T-helper 1 cell treated with Interleukin-12 subunit alpha and Interleukin-12 subunit beta and Interleukin-4 antibody, amounts not matched to agents 30 μg/mL and 1 μg/mL, for 36 hours (primary cell): ENCODE measurements at regions not wholly inside any gene's neighbourhood (a gene's known extent, or its start where the extent isn't known, plus 50 kb on each side); places are given as distances from the start of the nearest gene placed in this dataset.
"Not testable (repeated sequence)": the region's sequence is repeated elsewhere in the genome, so short reads cannot be mapped to it uniquely, and the experiment has no call there.

Experiments
- H3K27ac Mint-ChIP-seq: one replicate; pipeline ENCODE4 v1.8.0; 2021; ENCODE audit warnings: mild to moderate bottlenecking, mixed read lengths
- H3K27me3 Mint-ChIP-seq: one replicate; pipeline ENCODE4 v1.8.0; 2021; ENCODE audit warnings: low read depth, mixed read lengths
- H3K36me3 Mint-ChIP-seq: one replicate; pipeline ENCODE4 v1.8.0; 2021; ENCODE audit warnings: low read depth, mixed read lengths
- H3K4me1 Mint-ChIP-seq: one replicate; pipeline ENCODE4 v1.8.0; 2021; ENCODE audit warnings: low read depth, mixed read lengths
- H3K4me3 Mint-ChIP-seq: one replicate; pipeline ENCODE4 v1.8.0; 2021; ENCODE audit warnings: mild to moderate bottlenecking, moderate library complexity, mixed read lengths
- H3K9me3 Mint-ChIP-seq: one replicate; pipeline ENCODE4 v1.8.0; 2021; ENCODE audit warnings: mixed read lengths

DNA sequence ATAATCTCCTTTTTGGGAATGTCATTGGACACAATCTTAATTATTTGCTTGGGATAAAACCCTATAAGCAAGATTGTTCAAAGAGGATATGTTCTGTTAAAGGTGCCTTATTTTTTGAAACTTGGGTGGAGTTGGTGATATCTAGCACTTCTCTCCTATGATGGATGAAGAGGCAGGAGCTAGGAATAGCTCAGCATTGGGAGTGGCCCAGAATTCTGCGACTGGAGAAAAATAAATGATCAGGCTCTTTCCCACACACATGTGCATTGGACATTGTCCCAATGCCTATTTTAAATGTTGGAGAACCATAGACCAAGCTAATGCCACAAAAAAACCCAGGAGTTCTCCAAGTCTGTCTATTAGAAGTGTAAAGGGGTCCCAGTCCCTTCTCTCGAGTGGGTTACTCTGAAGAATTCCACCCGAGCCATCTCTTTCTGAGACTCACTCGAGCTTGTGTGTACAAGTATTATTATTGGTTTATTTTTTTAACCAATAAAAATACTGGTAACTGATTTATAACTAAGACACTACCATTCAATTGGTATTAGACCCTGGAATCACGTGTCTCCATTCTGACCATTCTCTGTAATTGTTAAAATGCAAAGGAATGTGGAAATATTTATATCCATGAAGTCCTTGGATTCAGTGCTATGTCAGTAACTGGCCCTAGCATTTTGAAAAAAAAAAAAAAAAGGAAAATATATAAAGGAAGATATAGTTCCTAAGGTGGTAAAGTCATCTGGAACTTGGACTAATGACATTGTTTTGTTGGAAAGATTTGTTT, 437.5 kb upstream of the TMEM132C start:
- no peak overlapping the region for H3K4me3 Mint-ChIP-seq
- H3K9me3 Mint-ChIP-seq = peaks cover 24% of the 10 kb centered on the region
- H3K27me3 Mint-ChIP-seq = no peaks in the 10 kb centered on the region
- H3K36me3 Mint-ChIP-seq = no peaks in the 10 kb centered on the region
- H3K27ac Mint-ChIP-seq = no peak overlapping the region
- no peaks in the 10 kb centered on the region for H3K4me1 Mint-ChIP-seq

DNA sequence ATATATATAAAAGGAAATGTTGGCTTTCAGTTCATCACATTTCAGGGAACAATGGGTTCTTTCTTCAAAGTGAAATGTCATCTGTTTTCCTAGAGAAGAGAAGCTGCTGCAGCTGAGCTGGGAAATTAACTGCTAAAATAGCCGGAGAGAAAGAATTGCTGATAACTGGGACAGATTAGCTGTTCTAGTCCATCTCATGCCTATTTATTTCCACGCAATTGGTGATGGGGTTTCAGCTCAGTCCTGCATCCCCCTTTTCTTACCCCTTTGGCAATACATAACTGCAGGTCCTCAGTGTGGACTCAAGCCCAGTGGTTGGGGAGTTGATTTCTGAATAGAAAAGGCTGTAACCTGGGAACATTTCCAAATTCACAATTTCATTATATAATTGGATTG, 436.9 kb upstream of the TMEM132C start:
- peaks cover 23% of the 10 kb centered on the region for H3K9me3 Mint-ChIP-seq
- H3K4me3 Mint-ChIP-seq = no peak overlapping the region
- H3K36me3 Mint-ChIP-seq = no peaks in the 10 kb centered on the region
- H3K27ac Mint-ChIP-seq = no peak overlapping the region
- no peaks in the 10 kb centered on the region for H3K4me1 Mint-ChIP-seq
- H3K27me3 Mint-ChIP-seq = no peaks in the 10 kb centered on the region

DNA sequence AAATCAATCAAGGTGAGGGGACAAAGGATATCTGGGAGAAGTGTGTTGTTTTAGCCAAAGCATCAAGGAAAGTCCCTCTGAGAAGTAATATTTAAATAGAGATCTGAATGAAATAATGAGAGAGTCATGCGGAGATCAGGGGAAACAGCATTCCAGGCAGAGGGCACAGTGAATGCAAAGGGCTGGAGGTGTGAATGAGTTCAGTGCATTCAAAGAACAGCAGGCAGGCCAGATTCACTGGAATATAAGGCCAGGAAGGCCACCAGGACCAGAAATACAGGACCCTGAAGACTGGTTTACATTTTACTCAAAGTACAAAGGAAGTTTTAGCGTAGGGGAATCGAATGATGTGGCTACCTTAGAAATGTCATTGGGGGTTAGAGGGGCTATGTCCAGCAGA, 436.2 kb upstream of the TMEM132C start:
- Mint-ChIP-seq H3K4me1 (no peaks in the 10 kb centered on the region), H3K36me3 (no peaks in the 10 kb centered on the region), H3K27me3 (no peaks in the 10 kb centered on the region), H3K4me3 (no peak overlapping the region), H3K9me3 (peaks cover 20% of the 10 kb centered on the region), H3K27ac (no peak overlapping the region)

DNA sequence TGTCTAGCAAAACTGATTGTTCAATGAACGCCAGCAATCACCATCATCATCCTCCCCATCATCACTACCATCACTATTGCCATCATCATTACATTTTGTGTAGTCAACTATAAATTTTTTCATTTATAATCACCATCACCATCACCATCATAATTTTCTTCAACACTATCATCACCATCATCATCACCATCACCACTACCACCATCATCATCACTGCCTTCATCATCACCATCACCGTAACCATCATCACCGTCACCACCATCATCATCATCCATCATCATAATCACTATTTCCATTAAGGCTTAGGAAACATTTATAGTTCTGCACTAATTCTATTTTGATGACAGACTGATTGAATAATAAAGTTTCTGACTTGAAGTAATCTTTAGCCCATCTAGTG, 434.8 kb upstream of the TMEM132C start:
- no peaks in the 10 kb centered on the region for H3K36me3 Mint-ChIP-seq
- H3K27ac Mint-ChIP-seq = no peak overlapping the region
- no peaks in the 10 kb centered on the region for H3K27me3 Mint-ChIP-seq
- H3K4me3 Mint-ChIP-seq = no peak overlapping the region
- peaks cover 29% of the 10 kb centered on the region for H3K9me3 Mint-ChIP-seq
- no peaks in the 10 kb centered on the region for H3K4me1 Mint-ChIP-seq

DNA sequence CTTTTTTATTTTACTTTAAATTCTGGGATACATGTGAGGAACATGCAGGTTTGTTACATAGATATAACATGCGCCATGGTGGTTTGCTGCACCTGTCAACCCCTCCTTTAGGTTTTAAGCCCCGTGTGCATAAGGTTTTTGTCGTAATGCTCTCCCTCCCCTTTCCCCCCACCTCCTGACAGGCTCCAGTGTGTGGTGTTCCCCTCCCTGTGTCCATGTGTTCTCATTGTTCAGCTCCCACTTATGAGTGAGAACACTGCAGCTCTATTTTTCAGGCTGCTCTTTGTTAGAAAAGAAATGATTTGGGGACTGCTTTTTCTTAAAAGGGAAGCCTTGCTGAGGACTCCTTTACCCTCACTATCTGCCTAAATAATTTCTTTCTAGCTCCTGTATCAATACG, 430.2 kb upstream of the TMEM132C start:
- H3K4me3 Mint-ChIP-seq, H3K27ac Mint-ChIP-seq, H3K36me3 Mint-ChIP-seq, H3K4me1 Mint-ChIP-seq, H3K27me3 Mint-ChIP-seq: not testable (repeated sequence)
- peaks cover 39% of the 10 kb centered on the region for H3K9me3 Mint-ChIP-seq

DNA sequence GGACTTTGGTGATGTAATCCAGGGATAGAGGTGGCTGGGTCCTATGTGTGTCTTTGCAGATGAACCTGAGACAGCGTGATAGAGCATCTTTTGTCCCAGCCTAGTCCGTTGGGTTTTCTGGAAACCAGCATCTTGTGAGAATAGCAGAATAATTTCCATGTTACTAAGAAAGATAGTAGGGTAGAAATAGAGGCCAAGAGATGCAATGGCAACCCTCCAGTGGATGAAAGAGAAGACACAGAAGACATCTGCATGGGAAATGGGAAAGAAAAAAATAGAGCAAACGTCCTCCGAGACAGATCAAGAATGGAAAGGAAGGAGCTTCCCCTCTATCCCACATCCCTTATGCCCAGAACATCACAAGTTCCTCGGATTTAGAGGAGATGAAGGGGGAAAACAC, 409.3 kb upstream of the TMEM132C start:
- H3K9me3 Mint-ChIP-seq = peaks cover 34% of the 10 kb centered on the region
- no peak overlapping the region for H3K27ac Mint-ChIP-seq
- no peaks in the 10 kb centered on the region for H3K36me3 Mint-ChIP-seq
- no peaks in the 10 kb centered on the region for H3K4me1 Mint-ChIP-seq
- H3K4me3 Mint-ChIP-seq = no peak overlapping the region
- H3K27me3 Mint-ChIP-seq = no peaks in the 10 kb centered on the region

DNA sequence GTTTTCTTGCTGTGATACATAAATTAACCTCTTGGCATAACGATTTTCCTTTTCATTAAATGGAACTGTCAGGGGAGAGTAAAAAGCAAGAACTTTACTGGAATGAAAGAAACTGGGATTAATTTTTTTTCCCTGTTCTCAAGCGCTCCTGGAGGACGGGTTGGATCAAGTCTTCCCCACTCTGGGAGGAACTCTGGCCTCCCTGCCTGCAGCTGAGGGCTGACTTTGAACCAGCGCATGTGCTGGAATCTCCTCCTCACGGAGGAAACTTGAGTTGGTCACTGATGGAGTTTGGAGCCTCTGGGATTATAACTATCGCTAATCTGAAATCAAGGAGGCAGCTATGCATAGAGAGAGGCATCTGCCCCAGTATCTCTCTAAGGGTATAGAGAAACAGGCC, 406.4 kb upstream of the TMEM132C start:
- peaks cover 36% of the 10 kb centered on the region for H3K9me3 Mint-ChIP-seq
- H3K36me3 Mint-ChIP-seq = no peaks in the 10 kb centered on the region
- H3K4me1 Mint-ChIP-seq = no peaks in the 10 kb centered on the region
- no peak overlapping the region for H3K27ac Mint-ChIP-seq
- no peak overlapping the region for H3K4me3 Mint-ChIP-seq
- no peaks in the 10 kb centered on the region for H3K27me3 Mint-ChIP-seq

DNA sequence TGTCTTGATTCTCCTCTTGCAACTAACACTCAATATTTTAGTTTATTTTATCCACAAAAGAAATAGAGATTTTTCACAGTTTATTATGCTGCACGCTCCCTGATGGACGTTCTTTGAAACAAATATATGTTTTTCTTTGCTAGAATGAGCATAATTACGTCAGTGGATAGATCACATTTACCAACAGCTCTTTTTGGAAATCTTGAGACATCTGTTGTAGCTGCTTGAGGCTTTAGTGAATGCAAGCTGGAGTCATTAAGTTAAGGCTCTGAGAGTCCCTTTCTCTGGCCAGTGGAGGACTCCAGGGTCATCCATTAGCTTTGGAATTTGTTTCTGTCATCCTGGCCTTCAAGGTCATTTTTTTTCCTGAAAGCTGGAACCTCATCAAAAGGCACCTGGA, 405.6 kb upstream of the TMEM132C start:
- no peaks in the 10 kb centered on the region for H3K36me3 Mint-ChIP-seq
- H3K4me1 Mint-ChIP-seq = no peaks in the 10 kb centered on the region
- peaks cover 38% of the 10 kb centered on the region for H3K9me3 Mint-ChIP-seq
- no peaks in the 10 kb centered on the region for H3K27me3 Mint-ChIP-seq
- H3K27ac Mint-ChIP-seq = no peak overlapping the region
- no peak overlapping the region for H3K4me3 Mint-ChIP-seq

DNA sequence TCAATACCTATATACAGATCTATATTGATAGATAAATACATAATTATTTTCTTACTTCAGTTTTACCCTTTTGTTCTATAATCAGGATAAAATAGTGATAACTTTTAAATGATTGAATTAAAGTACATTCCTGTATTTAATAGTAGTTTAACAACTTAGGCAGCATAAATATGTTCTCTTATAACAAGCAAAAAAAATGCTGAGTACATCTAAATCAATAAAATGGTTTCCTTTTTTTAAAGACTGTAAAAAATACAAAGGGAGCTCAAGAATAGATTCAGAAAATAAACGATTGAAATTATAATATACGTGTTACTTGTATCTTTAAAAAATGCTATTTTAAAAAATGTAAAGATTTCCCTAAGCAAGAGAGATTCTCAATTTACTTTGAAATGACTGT, 393.7 kb upstream of the TMEM132C start:
- H3K27me3 Mint-ChIP-seq = no peaks in the 10 kb centered on the region
- H3K36me3 Mint-ChIP-seq = no peaks in the 10 kb centered on the region
- H3K4me3 Mint-ChIP-seq = no peak overlapping the region
- no peak overlapping the region for H3K27ac Mint-ChIP-seq
- H3K9me3 Mint-ChIP-seq = peaks cover 19% of the 10 kb centered on the region
- H3K4me1 Mint-ChIP-seq = no peaks in the 10 kb centered on the region

DNA sequence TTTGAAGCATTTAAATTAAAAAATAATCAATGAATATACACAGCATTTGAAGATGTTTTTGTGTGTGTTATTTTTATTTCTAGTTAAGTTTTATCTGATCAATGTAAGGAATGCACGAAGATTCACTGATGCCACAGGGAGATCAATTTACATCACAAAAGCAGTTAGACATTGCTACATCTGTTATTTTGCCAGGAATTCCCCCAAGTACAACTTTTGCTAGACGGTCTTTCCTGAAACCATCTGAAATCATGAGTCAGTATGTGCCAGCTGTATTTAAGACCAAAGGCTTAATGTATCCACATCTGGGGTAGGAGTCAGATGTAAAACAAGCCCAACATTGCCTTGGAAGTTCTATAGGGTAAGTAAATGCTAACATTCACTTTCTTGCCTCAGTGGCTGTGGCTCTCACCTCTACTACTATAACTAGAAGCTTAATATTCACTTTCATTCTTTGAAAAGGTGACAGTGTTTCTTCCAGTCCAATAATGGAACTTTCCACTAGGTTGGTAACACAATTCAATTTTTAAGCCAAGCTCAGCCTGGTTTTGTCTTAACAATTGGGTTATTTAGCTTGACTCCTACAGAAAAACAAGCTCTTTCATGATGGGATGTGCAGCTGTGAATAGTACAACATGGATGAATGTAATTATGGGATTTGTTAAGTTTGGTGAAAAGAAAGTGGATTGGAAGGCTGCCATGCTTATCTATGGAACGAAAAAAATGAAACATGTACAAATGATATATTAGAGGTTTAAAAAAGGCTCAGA, 385.4 kb upstream of the TMEM132C start:
- peaks cover 23% of the 10 kb centered on the region for H3K9me3 Mint-ChIP-seq
- H3K27me3 Mint-ChIP-seq = no peaks in the 10 kb centered on the region
- H3K4me1 Mint-ChIP-seq = no peaks in the 10 kb centered on the region
- H3K27ac Mint-ChIP-seq = no peak overlapping the region
- no peaks in the 10 kb centered on the region for H3K36me3 Mint-ChIP-seq
- no peak overlapping the region for H3K4me3 Mint-ChIP-seq

DNA sequence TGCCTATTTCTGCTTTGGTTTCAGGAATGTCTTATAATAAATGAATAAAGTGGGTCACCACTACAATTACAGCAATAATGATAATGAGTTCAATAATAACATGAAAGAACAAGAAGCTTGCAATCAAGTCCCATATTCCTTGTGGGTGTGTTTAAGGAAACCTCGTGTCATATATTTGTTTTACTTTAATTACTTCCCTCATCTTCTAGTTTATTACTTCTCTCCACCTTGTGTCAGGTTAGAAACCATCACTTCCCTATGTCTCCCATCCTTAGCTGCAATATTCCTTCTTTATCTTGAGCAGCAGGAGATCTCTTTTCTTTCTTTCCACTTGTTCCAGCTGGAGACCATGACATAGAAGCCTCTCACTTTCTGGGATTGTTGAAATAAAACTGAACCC, 384.0 kb upstream of the TMEM132C start:
- Mint-ChIP-seq H3K4me1 (no peaks in the 10 kb centered on the region), H3K27ac (no peak overlapping the region), H3K27me3 (no peaks in the 10 kb centered on the region), H3K9me3 (peaks cover 14% of the 10 kb centered on the region), H3K4me3 (no peak overlapping the region), H3K36me3 (no peaks in the 10 kb centered on the region)

DNA sequence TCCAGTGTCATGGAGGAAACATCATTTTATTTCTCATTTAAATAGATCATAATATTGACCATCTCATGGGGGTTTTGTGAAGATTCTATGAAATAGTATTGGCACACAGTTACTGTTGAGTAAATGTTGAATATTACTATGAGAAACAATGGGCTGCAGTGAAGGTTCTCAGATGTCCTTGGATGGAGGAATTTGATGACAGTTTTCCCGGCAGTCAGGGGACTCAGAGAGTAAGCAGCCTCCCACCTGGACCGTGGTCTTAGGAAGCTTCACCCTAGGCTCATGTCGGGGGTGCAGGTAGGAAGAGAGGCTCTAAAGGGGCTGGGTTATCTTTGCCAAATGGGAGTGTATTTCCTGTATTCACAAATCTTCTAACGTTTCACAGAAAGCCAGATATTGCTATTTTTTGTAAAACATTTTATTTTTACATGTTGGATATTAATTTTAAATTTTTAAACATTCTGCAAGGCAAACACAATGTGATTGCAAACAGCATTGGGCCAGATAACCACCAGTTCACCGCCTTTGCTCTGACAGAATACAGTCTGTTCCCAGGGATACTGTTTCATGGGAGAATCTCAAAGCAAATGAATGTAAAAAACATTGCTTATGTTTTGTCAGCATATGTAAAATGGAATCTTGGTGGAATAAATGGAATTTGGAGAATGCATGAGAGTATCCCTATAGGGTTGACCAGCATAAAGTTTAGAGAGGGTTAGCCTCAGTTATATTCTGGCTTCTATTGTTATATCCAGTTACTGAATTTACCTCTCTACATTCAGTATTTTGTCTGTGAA, 380.8 kb upstream of the TMEM132C start:
- H3K4me1 Mint-ChIP-seq = no peaks in the 10 kb centered on the region
- H3K27me3 Mint-ChIP-seq = no peaks in the 10 kb centered on the region

DNA sequence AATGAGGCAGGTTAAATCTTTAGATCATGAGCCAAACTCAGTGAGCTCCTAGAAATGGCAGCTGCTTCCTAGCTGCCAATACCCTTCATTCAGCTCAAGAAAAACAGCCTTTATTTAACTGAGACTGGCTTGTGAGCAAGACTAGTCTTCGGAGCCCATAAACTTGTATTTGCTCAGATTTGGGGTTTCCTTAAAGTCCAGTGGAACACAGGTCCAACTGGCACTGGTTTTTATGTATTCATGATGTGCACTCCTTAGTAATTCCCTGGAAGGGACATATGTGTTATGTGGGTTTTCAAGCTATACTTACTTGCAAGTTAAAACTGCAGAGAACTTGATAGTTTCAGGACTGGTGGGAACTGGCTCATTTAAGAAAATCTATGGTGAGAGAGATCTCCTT, 380.1 kb upstream of the TMEM132C start:
- H3K36me3 Mint-ChIP-seq = no peaks in the 10 kb centered on the region
- H3K27ac Mint-ChIP-seq = no peak overlapping the region
- no peaks in the 10 kb centered on the region for H3K4me1 Mint-ChIP-seq
- no peaks in the 10 kb centered on the region for H3K27me3 Mint-ChIP-seq
- H3K9me3 Mint-ChIP-seq = peaks cover 16% of the 10 kb centered on the region
- no peak overlapping the region for H3K4me3 Mint-ChIP-seq

More for the DNA sequence above, 380.8 kb upstream of the TMEM132C start:
- Mint-ChIP-seq H3K4me3 (no peak overlapping the region), H3K27ac (no peak overlapping the region), H3K36me3 (no peaks in the 10 kb centered on the region), H3K9me3 (peaks cover 14% of the 10 kb centered on the region)

DNA sequence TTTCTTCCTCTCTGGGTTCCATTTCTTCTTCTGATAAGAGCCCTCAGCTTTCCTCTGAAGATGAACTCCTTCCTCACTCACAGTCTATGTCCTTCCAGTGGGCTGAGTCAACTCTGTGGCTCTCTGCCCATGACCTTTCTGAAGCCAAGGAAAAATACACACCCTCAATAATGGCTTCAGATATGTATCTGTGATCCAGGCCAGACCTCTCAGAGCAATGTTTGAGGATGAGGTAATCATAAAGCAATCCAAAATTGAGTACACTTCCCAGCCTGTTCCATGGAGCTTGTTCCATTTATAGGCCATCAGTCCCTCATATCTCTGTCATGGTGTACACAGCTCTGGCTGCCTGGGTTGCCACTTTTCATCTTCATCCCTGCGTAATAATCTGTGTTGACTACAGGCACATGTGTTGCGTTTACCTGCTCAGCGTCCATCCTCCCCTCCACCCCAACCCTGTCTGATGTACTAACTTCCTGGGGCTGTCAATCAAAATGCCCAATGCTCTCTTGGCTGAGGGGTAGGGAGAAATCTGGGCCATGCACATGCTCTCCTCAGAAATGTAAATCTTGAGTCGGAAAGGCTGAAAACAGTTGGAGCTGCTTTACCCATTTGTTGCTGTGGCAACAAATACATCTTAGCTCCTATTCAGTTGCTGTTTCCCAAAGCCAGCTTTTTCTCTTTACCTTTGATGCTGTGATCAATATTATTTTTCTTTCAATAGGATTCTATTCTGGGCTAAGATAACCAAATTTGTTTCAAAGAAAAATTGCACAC, 377.8 kb upstream of the TMEM132C start:
- H3K36me3 Mint-ChIP-seq = no peaks in the 10 kb centered on the region
- no peak overlapping the region for H3K27ac Mint-ChIP-seq
- H3K4me1 Mint-ChIP-seq = no peaks in the 10 kb centered on the region
- no peaks in the 10 kb centered on the region for H3K27me3 Mint-ChIP-seq
- peaks cover 16% of the 10 kb centered on the region for H3K9me3 Mint-ChIP-seq
- H3K4me3 Mint-ChIP-seq = no peak overlapping the region
